ENCODE measurements at regions not wholly inside any gene's neighbourhood (a gene's known extent, or its start where the extent isn't known, plus 50 kb on each side); places are given as distances from the start of the nearest gene placed in this dataset.

DNA sequence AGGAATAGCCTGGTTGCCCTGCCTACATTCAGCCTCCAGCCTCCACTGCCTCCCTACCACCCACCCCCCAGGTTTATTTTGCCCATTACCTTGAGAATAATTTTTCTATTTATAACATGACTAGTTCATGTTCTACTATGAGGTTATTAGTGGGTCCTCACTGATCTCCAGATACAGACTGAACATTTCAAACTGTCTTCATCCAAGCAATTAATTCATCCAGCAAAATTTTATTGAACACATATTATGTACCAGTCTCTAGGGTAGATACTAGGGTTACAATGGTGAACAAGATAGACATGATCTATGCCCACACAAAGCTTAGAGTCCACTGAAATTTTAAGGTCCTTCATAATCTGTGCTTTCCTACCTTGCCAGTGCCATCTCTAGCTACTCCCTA lies 51.6 kb upstream of the FHIP2A start:
- DNase-seq (ENCODE audit: low read depth, low spot score): no peak
- Histone ChIP-seq H3K27me3 (ENCODE audit: insufficient read depth, low read length) (no peaks in the 10 kb centered on the region), H3K9ac (ENCODE audit: low read length) (no peak overlapping the region), H3K4me1 (ENCODE audit: control insufficient read depth in 1 of 2, insufficient read depth in 2 of 2, low read length in 2 of 2) (peaks cover 8 to 21% of the 10 kb centered on the region in 2 experiments), H4K20me1 (ENCODE audit: insufficient read depth) (no peaks in the 10 kb centered on the region), H3K9me2 (ENCODE audit: insufficient read depth) (no peaks in the 10 kb centered on the region), H3K27ac (ENCODE audit: low read depth, low read length) (no peak overlapping the region), H3K36me3 (ENCODE audit: control insufficient read depth in 1 of 2, insufficient read depth in 2 of 2, low read length in 2 of 2) (no peaks in the 10 kb centered on the region), H2AFZ (ENCODE audit: low read depth, low read length, poor library complexity, severe bottlenecking) (peak overlapping the region; percentile 36), H3K79me2 (ENCODE audit: insufficient read depth, low read length) (no peaks in the 10 kb centered on the region), H3K4me3 (replicated peaks in 1 of 2; ENCODE audit: low read depth in 1 of 2, low read length in 2 of 2) (no peak overlapping the region), H3K4me2 (ENCODE audit: low read length) (no peak overlapping the region), H3K9me3 (ENCODE audit: control insufficient read depth in 1 of 2, insufficient read depth in 1 of 2, low read depth in 1 of 2, low read length in 2 of 2) (no peaks in the 10 kb centered on the region)
- RAD21 ChIA-PET (ENCODE audit: low non-redundant PET in 1 of 2, low total read pairs in 2 of 2, uncharacterized antibody in 2 of 2, unreplicated experiment in 2 of 2): no interaction called here
- CTCF ChIA-PET: no interaction called here
- BruUV-seq (replicated peaks): no TSS peak
- ATAC-seq: no peak
- POLR2A ChIA-PET: no interaction called here
- intact Hi-C loops (cut with micrococcal nuclease): no loop called here
- TF ChIP-seq EZH2 (IDR thresholded peaks at IDR 0.05): no peak
- TF ChIP-seq CEBPB (IDR thresholded peaks at IDR 0.05; ENCODE audit: low read depth): no peak
- no peak for TF ChIP-seq YY1 (IDR thresholded peaks at IDR 0.05; ENCODE audit: extremely low read depth, insufficient replicate concordance, low read depth, low read length)
- no peak for TF ChIP-seq EGR1 (IDR thresholded peaks at IDR 0.05; ENCODE audit: low read depth)
- TF ChIP-seq FOSL1 (IDR thresholded peaks at IDR 0.05; ENCODE audit: low read depth): no peak
- no peak for TF ChIP-seq SIN3A (IDR thresholded peaks at IDR 0.05; ENCODE audit: low read depth)
- no peak for TF ChIP-seq JUND (IDR thresholded peaks at IDR 0.05)
- TF ChIP-seq, protein P1, sequence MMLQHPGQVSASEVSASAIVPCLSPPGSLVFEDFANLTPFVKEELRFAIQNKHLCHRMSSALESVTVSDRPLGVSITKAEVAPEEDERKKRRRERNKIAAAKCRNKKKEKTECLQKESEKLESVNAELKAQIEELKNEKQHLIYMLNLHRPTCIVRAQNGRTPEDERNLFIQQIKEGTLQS (IDR thresholded peaks at IDR 0.05): no peak
- TF ChIP-seq, protein P2, sequence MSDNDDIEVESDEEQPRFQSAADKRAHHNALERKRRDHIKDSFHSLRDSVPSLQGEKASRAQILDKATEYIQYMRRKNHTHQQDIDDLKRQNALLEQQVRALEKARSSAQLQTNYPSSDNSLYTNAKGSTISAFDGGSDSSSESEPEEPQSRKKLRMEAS (IDR thresholded peaks at IDR 0.05): no peak
- TF ChIP-seq SP1 (IDR thresholded peaks at IDR 0.05; ENCODE audit: low read depth): no peak
- TF ChIP-seq POLR2A (IDR thresholded peaks at IDR 0.05; ENCODE audit: borderline replicate concordance, extremely low read depth, insufficient read depth, insufficient read length): no peak
- TF ChIP-seq ELF1 (IDR thresholded peaks at IDR 0.05; ENCODE audit: borderline replicate concordance, low read depth): no peak

GRCh38 chr10:114771157-114771556 lies 50.4 kb upstream of the FHIP2A start:
- Histone ChIP-seq H3K4me1 (ENCODE audit: control insufficient read depth in 1 of 2, insufficient read depth in 2 of 2, low read length in 2 of 2) (peaks cover 8 to 21% of the 10 kb centered on the region in 2 experiments), H3K9ac (ENCODE audit: low read length) (no peak overlapping the region), H3K79me2 (ENCODE audit: insufficient read depth, low read length) (no peaks in the 10 kb centered on the region), H4K20me1 (ENCODE audit: insufficient read depth) (no peaks in the 10 kb centered on the region), H3K9me3 (ENCODE audit: control insufficient read depth in 1 of 2, insufficient read depth in 1 of 2, low read depth in 1 of 2, low read length in 2 of 2) (no peaks in the 10 kb centered on the region), H3K27me3 (ENCODE audit: insufficient read depth, low read length) (no peaks in the 10 kb centered on the region), H2AFZ (ENCODE audit: low read depth, low read length, poor library complexity, severe bottlenecking) (no peak overlapping the region), H3K4me3 (replicated peaks in 1 of 2; ENCODE audit: low read depth in 1 of 2, low read length in 2 of 2) (no peak overlapping the region), H3K9me2 (ENCODE audit: insufficient read depth) (no peaks in the 10 kb centered on the region), H3K27ac (ENCODE audit: low read depth, low read length) (no peak overlapping the region), H3K36me3 (ENCODE audit: control insufficient read depth in 1 of 2, insufficient read depth in 2 of 2, low read length in 2 of 2) (no peaks in the 10 kb centered on the region), H3K4me2 (ENCODE audit: low read length) (no peak overlapping the region)
- RAD21 ChIA-PET (ENCODE audit: low non-redundant PET in 1 of 2, low total read pairs in 2 of 2, uncharacterized antibody in 2 of 2, unreplicated experiment in 2 of 2): no interaction called here
- no peak for TF ChIP-seq JUND (IDR thresholded peaks at IDR 0.05)
- no peak for TF ChIP-seq ELF1 (IDR thresholded peaks at IDR 0.05; ENCODE audit: borderline replicate concordance, low read depth)
- TF ChIP-seq YY1 (IDR thresholded peaks at IDR 0.05; ENCODE audit: extremely low read depth, insufficient replicate concordance, low read depth, low read length): no peak
- TF ChIP-seq CEBPB (IDR thresholded peaks at IDR 0.05; ENCODE audit: low read depth): no peak
- TF ChIP-seq POLR2A (IDR thresholded peaks at IDR 0.05; ENCODE audit: borderline replicate concordance, extremely low read depth, insufficient read depth, insufficient read length): no peak
- no peak for TF ChIP-seq CBX3 (IDR thresholded peaks at IDR 0.05; ENCODE audit: low read depth)
- TF ChIP-seq, protein P1 (IDR thresholded peaks at IDR 0.05): no peak
- TF ChIP-seq EGR1 (IDR thresholded peaks at IDR 0.05; ENCODE audit: low read depth): no peak
- ATAC-seq (no peak), DNase-seq (ENCODE audit: low read depth, low spot score) (no peak)
- CTCF ChIA-PET: no interaction called here
- POLR2A ChIA-PET: no interaction called here
- BruUV-seq (replicated peaks): no TSS peak
- intact Hi-C loops (cut with micrococcal nuclease): no loop called here
